Right lobe of liver (tissue), 6 donors: ENCODE measurements at regions not wholly inside any gene's neighbourhood (a gene's known extent, or its start where the extent isn't known, plus 50 kb on each side); places are given as distances from the start of the nearest gene placed in this dataset.

Experiments used
- ATAC-seq, 4 donors: fragments of 200-7000 bp; cut with Tn5 transposase; one replicate each; pipeline ENCODE4 v1.9.1; 2020; ENCODE audit warnings: mild to moderate bottlenecking in 4 of 4, moderate library complexity in 4 of 4
- DNase-seq, 3 donors: peaks; one replicate each; pipeline ENCODE4 v3.0.0-alpha.2; 2020
- H3K27ac ChIP-seq, 3 donors: fragments of 200-600 bp; one replicate each; pipeline ENCODE4 v1.8.0; 2022
- H3K27me3 ChIP-seq, 2 donors: fragments of 200-600 bp; one replicate each; pipeline ENCODE4 v1.8.0; 2022
- H3K36me3 ChIP-seq, 4 donors: fragments of 200-600 bp; sonication (generic) in 1 of 4; one replicate each; pipeline versions ENCODE4 v1.5.1 to v1.8.0; 2017 to 2022; ENCODE audit warnings: control low read depth in 1 of 4
- H3K4me1 ChIP-seq, 4 donors: fragments of 200-600 bp; sonication (generic) in 1 of 4; one replicate each; pipeline versions ENCODE4 v1.5.1 to v1.8.0; 2017 to 2022; ENCODE audit warnings: control low read depth in 1 of 4
- H3K4me3 ChIP-seq, 3 donors: fragments of 200-600 bp; one replicate each; pipeline ENCODE4 v1.8.0; 2022
- H3K9me3 ChIP-seq, 4 donors: fragments of 200-600 bp; sonication (generic) in 1 of 4; one replicate each; pipeline versions ENCODE4 v1.5.1 to v1.8.0; 2017 to 2022; ENCODE audit warnings: control low read depth in 1 of 4
- POLR2A ChIP-seq: fragments of 450-650 bp; IDR thresholded peaks from one replicate; pipeline ENCODE4 v1.6.1; 2017; ENCODE audit warnings: antibody characterized with exemption, mild to moderate bottlenecking
- WGBS: methylation state at CpG from one replicate; pipeline ENCODE4 v1.1.6; 2018; ENCODE audit warnings: low coverage, low lambda C conversion rate; ENCODE audit not compliant: insufficient coverage; ENCODE audit errors: missing lambda C conversion rate; 5-methylcytosine and 5-hydroxymethylcytosine counted together
- intact Hi-C, 2 donors: fragments of 100-400 bp; cut with DNase I; formaldehyde crosslinking; loops; one replicate each; pipeline versions ENCODE4 v1.11.2 to v1.14.1; 2022
- TF ChIP-seq, protein P1 (sequence below), 4 donors: fragments of 200-600 bp in 3 of 4; fragments of 450-650 bp in 1 of 4; IDR thresholded peaks; one replicate each; pipeline versions ENCODE4 v1.5.1 to v1.8.0; 2016 to 2022; ENCODE audit warnings: antibody characterized with exemption in 4 of 4, mild to moderate bottlenecking in 2 of 4
- donor health status: DM: no; HTN: yes; CAD: no.
- donor health status: DM: no; HTN: no; CAD: no.
- donor health status: DM: no; HTN: no; CAD: no.
- donor health status: DM: no; HTN: yes; CAD: no.
- donor health status: DM: no; HTN: yes; CAD: no.

DNA sequence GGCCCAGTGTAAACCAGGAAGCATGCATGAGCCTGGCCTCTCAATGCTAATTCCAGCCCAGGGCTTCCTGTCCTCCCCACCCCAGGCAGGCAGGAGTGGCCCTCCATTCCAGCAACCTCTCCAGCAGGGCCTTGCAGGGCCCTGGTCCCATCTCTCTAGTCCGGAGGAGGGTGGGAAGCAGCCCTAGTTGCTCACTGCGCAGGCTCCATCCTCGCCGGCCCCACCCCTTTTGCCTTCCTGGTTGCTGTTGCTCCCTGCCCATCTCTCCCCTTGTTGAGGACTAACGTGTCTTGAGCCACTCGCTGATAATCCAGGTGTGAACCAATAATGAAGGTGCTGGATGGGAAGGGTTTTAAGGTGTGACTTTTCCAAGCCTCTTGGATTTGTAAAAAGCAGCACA is 161.2 kb upstream of the BCOR start:
- WGBS: 50% methylated on average over 2 of the region's 6 CpGs
- DNase-seq (no peak), ATAC-seq (no peak)
- Histone ChIP-seq H3K27me3 (no peaks in the 10 kb centered on the region), H3K4me1 (no peaks in the 10 kb centered on the region), H3K36me3 (no peaks in the 10 kb centered on the region), H3K9me3 (no peaks in the 10 kb centered on the region), H3K4me3 (no peak overlapping the region), H3K27ac (no peak overlapping the region)
- intact Hi-C loops: no loop called here
- TF ChIP-seq, protein P1, sequence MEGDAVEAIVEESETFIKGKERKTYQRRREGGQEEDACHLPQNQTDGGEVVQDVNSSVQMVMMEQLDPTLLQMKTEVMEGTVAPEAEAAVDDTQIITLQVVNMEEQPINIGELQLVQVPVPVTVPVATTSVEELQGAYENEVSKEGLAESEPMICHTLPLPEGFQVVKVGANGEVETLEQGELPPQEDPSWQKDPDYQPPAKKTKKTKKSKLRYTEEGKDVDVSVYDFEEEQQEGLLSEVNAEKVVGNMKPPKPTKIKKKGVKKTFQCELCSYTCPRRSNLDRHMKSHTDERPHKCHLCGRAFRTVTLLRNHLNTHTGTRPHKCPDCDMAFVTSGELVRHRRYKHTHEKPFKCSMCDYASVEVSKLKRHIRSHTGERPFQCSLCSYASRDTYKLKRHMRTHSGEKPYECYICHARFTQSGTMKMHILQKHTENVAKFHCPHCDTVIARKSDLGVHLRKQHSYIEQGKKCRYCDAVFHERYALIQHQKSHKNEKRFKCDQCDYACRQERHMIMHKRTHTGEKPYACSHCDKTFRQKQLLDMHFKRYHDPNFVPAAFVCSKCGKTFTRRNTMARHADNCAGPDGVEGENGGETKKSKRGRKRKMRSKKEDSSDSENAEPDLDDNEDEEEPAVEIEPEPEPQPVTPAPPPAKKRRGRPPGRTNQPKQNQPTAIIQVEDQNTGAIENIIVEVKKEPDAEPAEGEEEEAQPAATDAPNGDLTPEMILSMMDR (IDR thresholded peaks at IDR 0.05): no peak
- no peak for TF ChIP-seq POLR2A

DNA sequence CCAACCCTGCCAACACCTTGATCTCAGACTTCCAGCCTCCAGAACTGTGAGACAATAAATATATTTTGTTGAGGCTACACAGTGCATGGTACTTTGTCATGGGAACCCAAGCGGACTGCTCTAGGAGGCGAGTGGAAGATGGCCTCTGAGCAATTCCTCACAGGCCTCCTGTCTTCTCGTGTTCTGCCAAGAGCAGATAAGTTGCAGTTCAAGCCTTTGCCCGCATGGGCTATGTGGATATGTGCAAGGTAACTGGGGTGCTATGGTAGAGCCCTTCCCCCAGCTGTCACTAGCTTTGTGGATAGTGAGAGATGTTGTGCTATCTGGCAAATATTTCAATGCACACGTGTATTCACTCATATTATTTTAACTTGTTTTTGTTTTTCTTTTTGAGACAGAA is 156.0 kb upstream of the BCOR start:
- intact Hi-C loops: no loop called here
- H3K4me3 ChIP-seq: no peak overlapping the region
- TF ChIP-seq, protein P1 (IDR thresholded peaks at IDR 0.05): no peak
- no peak for TF ChIP-seq POLR2A
- ATAC-seq (no peak), DNase-seq (no peak)
- H3K9me3 ChIP-seq: no peaks in the 10 kb centered on the region
- no peaks in the 10 kb centered on the region for H3K27me3 ChIP-seq
- no peak overlapping the region for H3K27ac ChIP-seq
- H3K36me3 ChIP-seq: no peaks in the 10 kb centered on the region
- no peaks in the 10 kb centered on the region for H3K4me1 ChIP-seq
- 73% methylated on average over 1 of the region's 5 CpGs for WGBS

DNA sequence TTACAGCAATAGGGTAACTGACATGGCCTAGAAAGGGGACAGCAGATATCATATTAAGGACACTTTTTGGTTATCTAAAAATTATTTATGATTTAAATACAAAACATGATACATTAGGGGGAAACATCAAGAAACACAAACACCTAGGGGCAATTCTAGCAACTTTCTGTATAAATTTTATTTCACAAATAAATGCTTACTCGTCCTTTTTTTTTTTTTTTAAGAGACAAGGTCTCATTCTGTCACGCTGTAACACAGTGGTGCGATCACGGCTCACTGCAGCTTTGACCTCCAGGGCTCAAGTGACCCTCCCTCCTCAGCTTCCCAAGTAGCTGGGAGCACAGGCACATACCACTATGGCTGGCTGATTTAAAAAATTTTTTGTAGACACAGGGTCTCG is 151.8 kb upstream of the BCOR start:
- no peak for TF ChIP-seq POLR2A
- TF ChIP-seq, protein P1 (IDR thresholded peaks at IDR 0.05): no peak
- Histone ChIP-seq H3K36me3 (no peaks in the 10 kb centered on the region), H3K27ac (no peak overlapping the region), H3K9me3 (no peaks in the 10 kb centered on the region), H3K4me1 (no peaks in the 10 kb centered on the region), H3K4me3 (no peak overlapping the region), H3K27me3 (no peaks in the 10 kb centered on the region)
- ATAC-seq: no peak
- WGBS: 67% methylated on average over 5 of the region's 5 CpGs
- no peak for DNase-seq
- intact Hi-C loops: no loop called here

DNA sequence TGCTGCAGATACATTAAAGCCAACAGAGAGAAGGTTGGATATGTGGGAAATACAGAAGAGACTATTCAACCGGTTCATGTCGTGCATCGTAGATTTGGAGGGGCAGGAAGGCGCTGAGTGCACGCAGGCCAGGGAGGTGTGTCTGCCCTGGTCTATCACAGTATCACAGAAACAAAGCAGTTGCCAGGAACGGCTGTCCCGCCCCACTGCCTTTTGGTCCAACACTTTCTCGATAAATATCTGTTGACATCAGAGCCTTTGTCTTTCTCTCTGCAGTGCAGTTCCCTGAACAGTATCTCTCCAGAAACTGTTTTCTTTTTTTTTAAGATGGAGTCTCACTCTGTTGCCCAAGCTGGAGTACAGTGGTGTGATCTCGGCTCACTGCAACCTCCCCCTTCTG is 151.1 kb upstream of the BCOR start:
- Histone ChIP-seq H3K4me1 (no peaks in the 10 kb centered on the region), H3K27me3 (no peaks in the 10 kb centered on the region), H3K9me3 (no peaks in the 10 kb centered on the region), H3K4me3 (no peak overlapping the region), H3K27ac (no peak overlapping the region), H3K36me3 (no peaks in the 10 kb centered on the region)
- TF ChIP-seq, protein P1 (IDR thresholded peaks at IDR 0.05): no peak
- TF ChIP-seq POLR2A: no peak
- WGBS: 41% methylated on average over 3 of the region's 9 CpGs
- intact Hi-C loops: no loop called here
- ATAC-seq (peak in 1 of 4 donors; percentile 49), DNase-seq (no peak)
